ENCODE measurements at regions not wholly inside any gene's neighbourhood (a gene's known extent, or its start where the extent isn't known, plus 50 kb on each side); places are given as distances from the start of the nearest gene placed in this dataset.

- TF ChIP-seq TAF1 (IDR thresholded peaks at IDR 0.05; ENCODE audit: borderline replicate concordance, low read depth, low read length) (no peak), MAX (IDR thresholded peaks at IDR 0.05; ENCODE audit: low read depth) (no peak), EP300 (IDR thresholded peaks at IDR 0.05; ENCODE audit: borderline replicate concordance in 1 of 2, low read depth in 1 of 2, low read length in 1 of 2) (no peak), SMC3 (IDR thresholded peaks at IDR 0.05; ENCODE audit: low read depth, low read length) (no peak), CTCF (IDR thresholded peaks at IDR 0.05) (no peak; the same call in 1 of the 2 replicates), RAD21 (IDR thresholded peaks at IDR 0.05; ENCODE audit: low read length) (no peak), JUND (IDR thresholded peaks at IDR 0.05) (no peak), USF2 (IDR thresholded peaks at IDR 0.05; ENCODE audit: borderline replicate concordance, low read depth, low read length) (no peak), RXRA (IDR thresholded peaks at IDR 0.05; ENCODE audit: borderline replicate concordance, low read depth) (no peak)
Measured at GRCh38 chr2:11028407-11028916, 116.7 kb downstream of the KCNF1 start.

All from SK-N-SH (cell line).